ENCODE measurements at regions not wholly inside any gene's neighbourhood (a gene's known extent, or its start where the extent isn't known, plus 50 kb on each side); places are given as distances from the start of the nearest gene placed in this dataset.

GRCh38 chr20:60631585-60632287, 620.3 kb upstream of the CDH4 start:
- Histone ChIP-seq H3K27ac (no peak overlapping the region), H3K4me3 (no peak overlapping the region)

DNA sequence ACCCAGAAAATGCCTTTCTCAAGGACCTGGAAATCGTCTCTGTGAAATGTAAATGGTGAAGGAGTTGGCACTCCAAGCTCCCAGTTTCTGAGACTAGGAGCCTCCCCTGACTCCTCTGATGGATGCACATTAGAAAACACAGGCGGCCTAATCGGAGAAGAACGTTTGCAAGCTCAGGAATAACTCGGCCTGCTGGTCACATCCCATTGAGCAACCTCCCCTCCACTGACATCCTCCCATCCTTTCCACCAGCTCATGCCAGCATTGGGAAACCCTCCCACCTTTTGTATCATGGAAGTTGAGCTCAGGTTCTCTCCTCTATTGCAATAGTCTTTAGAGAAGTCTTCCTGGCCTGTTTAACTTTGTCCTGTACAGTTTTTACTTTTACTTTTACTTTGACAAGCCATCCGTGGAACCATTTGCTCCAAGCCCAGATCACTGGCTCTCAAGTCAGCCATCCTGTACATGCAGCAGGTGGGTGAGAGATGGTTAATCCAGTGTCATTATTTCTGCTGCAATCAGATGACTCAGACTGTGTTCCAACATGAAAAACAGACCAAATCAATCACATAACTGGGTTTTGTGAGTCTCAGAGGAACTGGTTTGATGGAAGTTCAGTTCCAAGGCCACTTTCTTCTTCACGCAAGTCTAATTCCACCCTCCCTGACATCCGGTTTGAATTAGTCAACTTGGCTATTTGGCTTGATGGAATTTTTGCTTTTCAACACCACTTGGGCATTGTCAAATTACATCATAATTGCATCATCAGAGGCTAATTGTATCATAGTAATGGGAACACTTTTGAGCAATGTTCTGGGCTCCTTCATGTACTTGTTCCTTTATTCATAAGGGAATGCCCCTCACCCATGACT, 619.4 kb upstream of the CDH4 start:
- no peak overlapping the region for H3K4me3 ChIP-seq
- no peak overlapping the region for H3K27ac ChIP-seq

DNA sequence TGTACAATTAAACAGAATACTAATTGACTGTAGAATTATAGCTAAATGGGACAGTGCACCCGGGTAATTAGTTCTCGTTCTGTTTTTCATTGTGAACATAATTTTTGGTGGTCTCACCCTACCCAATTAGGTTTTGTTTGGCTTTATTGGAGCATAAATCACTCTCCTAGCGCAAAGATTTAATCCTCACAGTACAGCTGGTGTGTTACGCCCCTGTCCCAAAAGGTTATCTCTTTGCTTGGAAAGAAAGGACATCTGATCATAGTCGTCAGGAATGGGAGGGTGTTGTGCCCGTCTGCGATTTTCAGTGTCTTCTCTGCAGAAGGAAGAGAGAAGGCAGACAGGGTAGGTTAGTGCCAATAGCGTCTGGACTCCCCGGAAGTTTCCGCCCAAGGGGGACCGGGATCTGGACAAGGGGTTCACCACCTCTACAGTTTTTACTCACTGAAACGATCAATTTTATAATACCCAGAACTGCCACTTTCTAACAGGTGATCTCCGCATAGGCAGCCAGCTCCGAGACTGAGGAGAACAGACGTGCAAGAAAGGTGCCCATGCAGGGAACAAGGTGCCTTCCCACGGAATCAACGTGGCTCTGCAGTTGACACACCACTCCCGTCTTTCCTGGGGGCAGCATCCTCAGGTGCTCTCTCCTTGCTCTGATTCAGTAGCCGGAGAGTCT, 617.4 kb upstream of the CDH4 start:
- H3K27ac ChIP-seq = no peak overlapping the region
- H3K4me3 ChIP-seq = no peak overlapping the region

- Histone ChIP-seq H3K27ac (no peak overlapping the region), H3K4me3 (no peak overlapping the region)
Measured at GRCh38 chr20:60636417-60636816, 615.6 kb upstream of the CDH4 start.

DNA sequence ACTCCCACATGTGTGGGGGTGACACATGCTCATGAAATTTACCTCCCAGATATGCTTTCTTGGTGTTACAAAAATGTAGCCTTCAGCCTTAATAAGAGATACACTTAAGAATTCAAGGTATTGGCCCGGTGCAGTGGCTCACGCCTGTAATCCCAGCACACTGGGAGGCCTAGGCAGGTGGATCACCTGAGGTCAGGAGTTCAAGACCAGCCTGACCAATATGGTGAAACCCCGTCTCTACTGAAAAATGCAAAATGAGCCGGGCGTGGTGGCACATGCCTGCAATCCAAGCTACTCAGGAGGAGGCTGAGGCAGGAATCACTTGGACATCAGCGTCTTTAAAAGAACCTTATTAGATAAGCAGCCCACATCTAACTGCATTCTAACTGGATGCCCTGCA, 614.3 kb upstream of the CDH4 start:
- H3K4me3 ChIP-seq = no peak overlapping the region
- no peak overlapping the region for H3K27ac ChIP-seq

GRCh38 chr20:60638430-60639098, 613.5 kb upstream of the CDH4 start:
- H3K27ac ChIP-seq = no peak overlapping the region

DNA sequence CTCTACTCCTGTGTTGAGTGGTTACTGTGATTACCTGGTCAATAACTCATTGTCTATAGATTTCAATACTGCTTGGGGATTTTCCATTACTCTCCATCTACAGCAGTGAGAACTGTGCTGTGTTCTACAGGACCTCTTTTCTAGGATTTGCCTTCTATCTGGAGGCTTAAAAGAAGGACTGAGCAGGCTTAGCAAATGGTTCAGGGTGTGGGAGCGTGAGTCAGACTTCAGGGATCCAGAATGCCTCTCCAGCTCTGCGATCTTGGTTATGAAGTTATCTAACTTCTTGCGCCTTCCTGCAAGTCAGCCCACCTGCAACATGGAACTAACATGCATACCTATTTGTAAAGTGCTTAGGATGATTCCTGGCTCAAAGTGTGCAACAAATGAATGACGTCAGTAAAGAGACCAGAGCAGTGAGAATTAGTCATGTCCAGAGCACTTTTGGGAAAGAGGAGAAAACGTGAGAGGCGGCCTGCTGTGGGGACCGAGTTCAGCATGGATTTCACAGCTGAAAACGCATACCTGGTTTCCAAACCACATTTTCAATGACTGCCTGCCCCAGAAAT, 610.1 kb upstream of the CDH4 start:
- no peak overlapping the region for H3K27ac ChIP-seq
- H3K4me3 ChIP-seq = no peak overlapping the region

More at GRCh38 chr20:60638430-60639098, 613.5 kb upstream of the CDH4 start:
- no peak overlapping the region for H3K4me3 ChIP-seq

- no peak overlapping the region for H3K4me3 ChIP-seq
- no peak overlapping the region for H3K27ac ChIP-seq
Measured at GRCh38 chr20:60642541-60642940, 609.5 kb upstream of the CDH4 start.

- H3K27ac ChIP-seq = no peak overlapping the region
- H3K4me3 ChIP-seq = no peak overlapping the region
Measured at GRCh38 chr20:60648556-60648955, 603.5 kb upstream of the CDH4 start.

GRCh38 chr20:60649541-60649940, 602.5 kb upstream of the CDH4 start:
- Histone ChIP-seq H3K27ac (no peak overlapping the region), H3K4me3 (no peak overlapping the region)

DNA sequence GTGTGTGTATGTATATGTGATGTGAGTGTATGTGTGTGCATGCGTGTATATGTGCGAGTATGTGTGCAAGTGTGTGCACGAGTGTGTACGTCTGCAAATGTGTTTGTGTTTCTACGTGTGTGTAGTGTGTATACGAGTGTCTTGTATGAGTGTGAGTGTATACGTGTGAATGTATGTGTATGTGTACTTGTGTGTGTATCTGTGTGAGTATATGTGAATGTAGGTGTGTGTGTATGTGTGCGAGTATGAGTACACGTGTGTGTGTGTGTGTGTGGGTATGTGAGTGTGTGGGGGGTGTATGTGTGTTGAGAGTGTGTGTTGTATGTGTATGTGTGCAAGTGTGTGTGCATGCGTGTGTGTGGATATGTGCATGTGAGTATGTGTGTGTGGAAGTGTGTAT, 602.0 kb upstream of the CDH4 start:
- Histone ChIP-seq H3K4me3 (no peak overlapping the region), H3K27ac (no peak overlapping the region)

GRCh38 chr20:60652046-60652445, 600.0 kb upstream of the CDH4 start:
- H3K4me3 ChIP-seq = no peak overlapping the region

DNA sequence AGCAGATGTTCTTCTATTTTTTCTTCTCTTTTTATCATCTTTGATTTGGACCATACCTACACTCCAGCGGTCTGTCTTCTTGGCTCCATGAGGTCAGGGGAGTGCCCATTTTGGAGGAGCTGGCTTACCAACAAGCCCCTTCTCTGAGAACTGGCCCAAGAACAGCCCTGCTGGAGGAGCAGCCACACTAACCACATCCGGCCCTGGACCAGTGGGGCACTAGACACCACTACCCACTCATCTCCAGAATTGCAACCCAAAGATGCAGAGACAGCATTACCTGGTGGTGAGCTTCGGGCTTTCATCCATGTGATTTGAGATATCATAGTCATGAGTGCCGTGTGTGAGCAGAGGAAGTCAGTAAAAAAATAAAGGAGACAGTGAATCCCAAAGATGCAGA, 599.4 kb upstream of the CDH4 start:
- H3K27ac ChIP-seq = peak overlapping the region in 1 of 21 experiments; percentile 19
- H3K4me3 ChIP-seq = no peak overlapping the region

More at GRCh38 chr20:60652046-60652445, 600.0 kb upstream of the CDH4 start:
- peak overlapping the region in 1 of 21 experiments; percentile 19 for H3K27ac ChIP-seq

DNA sequence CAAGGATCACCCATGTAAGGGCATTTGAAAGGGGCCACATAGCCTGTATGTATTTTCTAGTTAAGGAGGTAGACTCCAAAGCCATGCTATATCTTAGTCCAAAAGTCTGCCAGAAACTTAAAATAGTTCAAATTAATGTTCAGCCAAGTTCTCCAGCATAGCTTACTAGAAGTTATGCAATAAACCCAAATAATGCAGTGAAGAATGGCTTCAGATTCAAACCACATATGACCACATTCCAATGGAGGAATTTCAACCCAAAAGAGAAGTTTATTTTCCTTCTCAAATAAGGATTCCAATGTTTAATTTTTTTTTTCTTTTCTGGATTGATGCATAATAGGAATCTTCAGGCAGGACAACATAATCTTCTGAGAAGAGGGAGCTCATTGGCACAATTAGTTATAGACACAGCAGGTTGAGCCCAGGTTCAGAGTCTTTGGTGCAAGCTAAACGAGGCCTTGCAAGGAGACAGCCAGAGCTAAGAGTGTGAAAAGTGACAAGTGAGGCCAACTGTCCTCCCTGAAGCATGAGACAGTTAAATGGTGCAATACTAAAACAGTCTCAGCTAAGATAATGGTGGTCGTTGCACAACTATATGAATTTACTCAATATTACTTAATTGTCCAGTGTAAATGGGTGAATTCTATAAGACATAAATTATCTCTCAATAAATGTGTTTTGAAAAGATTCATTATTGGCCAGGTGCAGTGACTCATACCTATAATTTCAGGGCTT, 598.8 kb upstream of the CDH4 start:
- H3K27ac ChIP-seq = no peak overlapping the region
- H3K4me3 ChIP-seq = no peak overlapping the region

- no peak overlapping the region for H3K27ac ChIP-seq
- H3K4me3 ChIP-seq = no peak overlapping the region
Measured at GRCh38 chr20:60658681-60659080, 593.4 kb upstream of the CDH4 start.

DNA sequence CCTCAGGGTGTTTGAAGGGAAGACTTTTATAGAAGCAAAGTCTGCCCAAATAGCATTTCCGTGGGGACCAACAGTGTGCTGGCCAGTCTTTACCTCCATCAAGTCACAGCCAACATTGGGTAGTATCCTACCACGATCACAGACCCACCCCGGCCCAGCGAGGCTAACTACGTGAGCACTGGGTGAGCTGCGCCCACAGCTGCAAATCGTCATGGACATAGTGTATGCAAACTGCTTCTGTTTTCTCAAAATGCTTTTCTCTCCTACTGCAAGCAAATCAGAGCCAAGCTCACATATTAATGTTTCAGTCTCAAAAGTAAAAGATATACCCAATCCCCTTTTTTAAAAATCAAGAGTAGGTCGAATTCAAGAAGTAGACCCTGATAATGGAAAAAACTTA, 592.8 kb upstream of the CDH4 start:
- Histone ChIP-seq H3K4me3 (no peak overlapping the region), H3K27ac (no peak overlapping the region)

DNA sequence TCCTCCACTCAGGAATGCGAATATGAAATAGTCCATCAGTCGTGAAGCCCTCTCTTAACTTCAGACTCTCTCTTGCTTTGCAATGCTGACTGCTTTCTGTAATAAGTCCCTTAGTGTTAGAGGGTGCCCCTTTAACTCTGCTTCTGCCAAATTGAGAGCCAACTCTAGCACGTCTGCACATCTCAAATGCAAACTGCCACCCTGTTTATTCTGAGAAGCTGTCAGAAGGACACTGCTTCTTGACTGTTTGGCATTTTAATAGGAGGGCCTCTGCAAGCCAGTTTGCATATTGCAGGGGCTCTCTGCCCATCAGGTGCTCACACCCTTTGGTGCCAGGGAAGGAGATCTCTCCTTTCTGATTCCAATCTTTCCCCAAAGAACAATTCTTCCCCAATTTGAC, 589.8 kb upstream of the CDH4 start:
- no peak overlapping the region for H3K27ac ChIP-seq
- H3K4me3 ChIP-seq = no peak overlapping the region

DNA sequence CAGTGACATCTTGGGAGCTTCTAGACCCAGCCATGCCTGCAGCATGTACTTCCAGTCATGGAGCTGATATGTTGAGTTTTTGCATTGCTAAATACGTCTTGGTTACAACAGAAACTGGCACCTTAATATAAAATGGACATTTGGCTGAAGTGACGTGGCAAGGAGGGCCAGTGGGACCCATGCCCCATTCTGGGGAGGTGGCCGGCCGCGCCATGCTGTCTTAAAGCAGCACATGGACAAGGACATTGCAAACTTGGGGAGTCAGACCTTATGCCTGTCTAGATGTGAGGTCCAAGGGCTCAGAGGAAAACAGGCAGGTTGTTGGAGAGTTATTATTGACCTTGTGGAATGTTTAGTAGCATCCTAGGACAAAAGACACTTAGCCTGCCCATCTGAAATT, 588.0 kb upstream of the CDH4 start:
- Histone ChIP-seq H3K4me3 (no peak overlapping the region), H3K27ac (no peak overlapping the region)

DNA sequence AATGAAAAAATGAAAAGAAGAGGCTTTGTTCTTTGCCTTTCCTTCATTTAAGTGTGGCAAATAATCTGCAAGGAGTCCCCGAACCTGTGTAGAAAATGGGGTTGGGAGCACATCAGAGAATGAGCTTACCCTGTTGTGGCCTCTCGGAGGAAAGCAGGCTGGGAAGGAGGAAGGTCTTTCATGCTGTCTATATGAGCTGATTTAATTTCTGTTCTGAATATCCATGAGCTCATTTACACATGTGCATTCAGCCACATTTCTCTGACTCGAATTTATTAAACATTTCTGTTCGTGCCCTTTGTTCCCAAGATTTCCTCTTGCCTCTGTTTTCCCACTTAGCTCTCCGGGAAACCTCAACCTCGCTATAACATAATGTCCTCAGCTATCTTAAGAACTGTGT, 584.4 kb upstream of the CDH4 start:
- Histone ChIP-seq H3K4me3 (no peak overlapping the region), H3K27ac (no peak overlapping the region)
